ENCODE measurements at regions not wholly inside any gene's neighbourhood (a gene's known extent, or its start where the extent isn't known, plus 50 kb on each side); places are given as distances from the start of the nearest gene placed in this dataset.
"Not testable (repeated sequence)": the region's sequence is repeated elsewhere in the genome, so short reads cannot be mapped to it uniquely, and the experiment has no call there.

- DNase-seq: no peak
Measured at GRCh38 chr1:100629391-100629790, 90.2 kb upstream of the VCAM1 start.

GRCh38 chr1:100631015-100631551 lies 88.5 kb upstream of the VCAM1 start:
- DNase-seq: no peak

- no peak for DNase-seq
Measured at GRCh38 chr1:100642826-100643225, 76.7 kb upstream of the VCAM1 start.

GRCh38 chr1:100643471-100644196 lies 75.9 kb upstream of the VCAM1 start:
- DNase-seq: no peak

GRCh38 chr1:100646001-100646400 lies 73.5 kb upstream of the VCAM1 start:
- no peak for DNase-seq

GRCh38 chr1:100649146-100649545 lies 70.4 kb upstream of the VCAM1 start:
- DNase-seq: no peak

- DNase-seq: no peak
Measured at GRCh38 chr1:100657876-100658715, 61.4 kb upstream of the VCAM1 start.

- no peak for DNase-seq
Measured at GRCh38 chr1:100658716-100659026, 60.9 kb upstream of the VCAM1 start.

- no peak for DNase-seq
Measured at GRCh38 chr1:100661176-100661575, 58.4 kb upstream of the VCAM1 start.

GRCh38 chr1:100668494-100668893 lies 51.0 kb upstream of the VCAM1 start:
- DNase-seq: not testable (repeated sequence)

Measured in midbrain (tissue), 1 donor.